Neural cell (in vitro differentiated cells): ENCODE measurements at regions not wholly inside any gene's neighbourhood (a gene's known extent, or its start where the extent isn't known, plus 50 kb on each side); places are given as distances from the start of the nearest gene placed in this dataset.

Source experiments
- H2AFZ ChIP-seq: fragments of 200-600, 300-800 bp; sonication (generic), shearing (Covaris generic); 2 replicates; pipeline ENCODE4 v1.6.0; 2014; ENCODE audit warnings: low read depth, mild to moderate bottlenecking, antibody characterized with exemption, low read length, moderate library complexity
- H3F3A ChIP-seq: fragments of 200-600 bp; shearing (Covaris generic); 2 replicates; pipeline ENCODE4 v1.6.1; 2016; ENCODE audit warnings: mild to moderate bottlenecking, moderate library complexity, mixed read lengths, antibody characterized with exemption, low read length; ENCODE audit not compliant: insufficient read depth, poor library complexity, severe bottlenecking
- H3K27ac ChIP-seq: fragments of 200-600, 300-800 bp; sonication (generic), shearing (Covaris generic); 2 replicates; pipeline ENCODE4 v1.5.1; 2014; ENCODE audit warnings: mild to moderate bottlenecking, low read length, moderate library complexity
- H3K27me3 ChIP-seq: fragments of 300-800, 200-600 bp; sonication (generic), shearing (Covaris generic); 2 replicates; pipeline ENCODE4 v1.6.0; 2014; ENCODE audit warnings: mild to moderate bottlenecking, low read depth, low read length, moderate library complexity; ENCODE audit not compliant: insufficient read depth
- H3K36me3 ChIP-seq: fragments of 300-800, 200-600 bp; sonication (generic), shearing (Covaris generic); 2 replicates; pipeline ENCODE4 v1.5.1; 2014; ENCODE audit warnings: mild to moderate bottlenecking, antibody characterized with exemption, low read length, moderate library complexity; ENCODE audit not compliant: insufficient read depth
- H3K4me2 ChIP-seq: fragments of 300-800, 200-600 bp; sonication (generic), shearing (Covaris generic); 2 replicates; pipeline ENCODE4 v1.6.0; 2014; ENCODE audit warnings: mild to moderate bottlenecking, low read length
- H3K4me3 ChIP-seq: fragments of 300-800, 200-600 bp; sonication (generic), shearing (Covaris generic); 2 replicates; pipeline ENCODE4 v1.5.1; 2014; ENCODE audit warnings: mild to moderate bottlenecking, low read length, moderate library complexity
- H3K79me2 ChIP-seq: fragments of 200-600 bp; shearing (Covaris generic); replicated peaks from 2 replicates; pipeline ENCODE4 v1.6.0; 2014; ENCODE audit warnings: mild to moderate bottlenecking, low read length, moderate library complexity; ENCODE audit not compliant: insufficient read depth
- H3K9ac ChIP-seq: fragments of 300-800, 200-600 bp; sonication (generic), shearing (Covaris generic); 2 replicates; pipeline ENCODE4 v1.6.1; 2016; ENCODE audit warnings: mild to moderate bottlenecking, low read length, mixed read lengths
- H3K9me2 ChIP-seq: fragments of 200-600 bp; shearing (Covaris generic); 2 replicates; pipeline ENCODE4 v1.6.1; 2016; ENCODE audit warnings: mild to moderate bottlenecking, low read length, mixed read lengths; ENCODE audit not compliant: insufficient read depth
- H3K9me3 ChIP-seq: fragments of 200-600, 300-800 bp; sonication (generic), shearing (Covaris generic); 2 replicates; pipeline ENCODE4 v1.6.1; 2016; ENCODE audit warnings: mild to moderate bottlenecking, mixed run types, low read length, moderate library complexity, mixed read lengths
- H4K20me1 ChIP-seq: fragments of 200-600 bp; shearing (Covaris generic); 2 replicates; pipeline ENCODE4 v1.6.1; 2016; ENCODE audit warnings: mild to moderate bottlenecking, mixed run types; ENCODE audit not compliant: insufficient read depth
- CTCF ChIP-seq: fragments of 450-650 bp; IDR thresholded peaks from 2 replicates; pipeline ENCODE4 v1.5.1; 2014; ENCODE audit warnings: antibody characterized with exemption, mild to moderate bottlenecking, moderate library complexity; ENCODE audit not compliant: poor library complexity, severe bottlenecking
- EP300 ChIP-seq: fragments of 450-650 bp; conservative IDR thresholded peaks from 2 replicates; pipeline ENCODE4 v1.6.1; 2014; ENCODE audit warnings: antibody characterized with exemption, mild to moderate bottlenecking, moderate library complexity; ENCODE audit not compliant: poor library complexity, severe bottlenecking
- EZH2 ChIP-seq: fragments of 200-600, 300-800 bp; shearing (Covaris generic), sonication (generic); IDR thresholded peaks from 2 replicates; pipeline ENCODE4 v1.6.1; 2014; ENCODE audit warnings: antibody characterized with exemption, low read length, borderline replicate concordance, mild to moderate bottlenecking; ENCODE audit not compliant: insufficient read depth, poor library complexity, severe bottlenecking
- MXI1 ChIP-seq: fragments of 450-650 bp; conservative IDR thresholded peaks from 2 replicates; pipeline ENCODE4 v1.6.1; 2014; ENCODE audit warnings: antibody characterized with exemption, mild to moderate bottlenecking; ENCODE audit not compliant: poor library complexity, severe bottlenecking
- POLR2AphosphoS5 ChIP-seq: IDR thresholded peaks from 2 replicates; pipeline ENCODE4 v1.6.1; 2012
- RAD21 ChIP-seq: fragments of 450-650 bp; conservative IDR thresholded peaks from 2 replicates; pipeline ENCODE4 v1.6.1; 2014; ENCODE audit warnings: antibody characterized with exemption, mild to moderate bottlenecking, moderate library complexity
- REST ChIP-seq: IDR thresholded peaks from 2 replicates; pipeline ENCODE4 v1.6.1; 2012; ENCODE audit warnings: borderline replicate concordance
- SMC3 ChIP-seq: fragments of 450-650 bp; conservative IDR thresholded peaks from 2 replicates; pipeline ENCODE4 v1.6.1; 2014; ENCODE audit warnings: antibody characterized with exemption, mild to moderate bottlenecking, moderate library complexity; ENCODE audit not compliant: poor library complexity
- TAF1 ChIP-seq: IDR thresholded peaks from 2 replicates; pipeline ENCODE4 v1.6.1; 2012; ENCODE audit warnings: low read depth

- no peaks in the 10 kb centered on the region for H3K36me3 ChIP-seq
- no peaks in the 10 kb centered on the region for H3F3A ChIP-seq
- TF ChIP-seq RAD21 (no peak), CTCF (no peak), REST (no peak), EP300 (no peak), MXI1 (no peak), POLR2AphosphoS5 (no peak), TAF1 (no peak), EZH2 (no peak), SMC3 (no peak)
- no peaks in the 10 kb centered on the region for H3K79me2 ChIP-seq
- no peak overlapping the region for H2AFZ ChIP-seq
- no peaks in the 10 kb centered on the region for H3K9me2 ChIP-seq
- H3K9me3 ChIP-seq, result no peaks in the 10 kb centered on the region
- H3K27me3 ChIP-seq, result no peaks in the 10 kb centered on the region
- no peak overlapping the region for H3K4me3 ChIP-seq
- no peaks in the 10 kb centered on the region for H4K20me1 ChIP-seq
- H3K27ac ChIP-seq, result no peak overlapping the region
- no peak overlapping the region for H3K4me2 ChIP-seq
- no peak overlapping the region for H3K9ac ChIP-seq
Observed at GRCh38 chr7:69438584-69439412, 159.5 kb upstream of the AUTS2 start.

GRCh38 chr7:69439636-69440325 lies 158.5 kb upstream of the AUTS2 start:
- H3K79me2 ChIP-seq, result no peaks in the 10 kb centered on the region
- no peaks in the 10 kb centered on the region for H3F3A ChIP-seq
- H4K20me1 ChIP-seq, result no peaks in the 10 kb centered on the region
- H3K27ac ChIP-seq, result no peak overlapping the region
- no peaks in the 10 kb centered on the region for H3K27me3 ChIP-seq
- H3K9ac ChIP-seq, result no peak overlapping the region
- H3K4me3 ChIP-seq, result no peak overlapping the region
- no peak for TF ChIP-seq MXI1
- no peak for TF ChIP-seq REST
- no peak for TF ChIP-seq POLR2AphosphoS5
- H3K9me3 ChIP-seq, result no peaks in the 10 kb centered on the region
- no peak overlapping the region for H3K4me2 ChIP-seq
- no peaks in the 10 kb centered on the region for H3K36me3 ChIP-seq
- no peaks in the 10 kb centered on the region for H3K9me2 ChIP-seq
- H2AFZ ChIP-seq, result no peak overlapping the region
